PC-3 (cell line): ENCODE measurements at regions not wholly inside any gene's neighbourhood (a gene's known extent, or its start where the extent isn't known, plus 50 kb on each side); places are given as distances from the start of the nearest gene placed in this dataset.

Experiments
- ATAC-seq: fragments of 200-7000 bp; cut with Tn5 transposase; 2 replicates; pipeline ENCODE4 v1.9.1; 2020; ENCODE audit warnings: mild to moderate bottlenecking, moderate library complexity
- BruUV-seq: library from RNA; stranded (reverse); fragments of 400-500 nt; replicated peaks from 2 replicates; lab custom pipeline; 2021; lab: Mats Ljungman, UMichigan
- CTCF ChIA-PET: fragments of 300-600 bp; sonication (Branson Sonifier 250); formaldehyde crosslinking; loops from one replicate; lab custom pipeline; 2022; ENCODE audit warnings: antibody characterized with exemption; lab: Charles Lee
- POLR2A ChIA-PET: fragments of 300-600 bp; sonication (Branson Sonifier 250); formaldehyde crosslinking; loops from one replicate; lab custom pipeline; 2022; ENCODE audit warnings: antibody characterized with exemption; ENCODE audit not compliant: unreplicated experiment; lab: Charles Lee
- DNase-seq: peaks from one replicate; pipeline ENCODE4 v3.0.0-alpha.2; 2015
- H2AFZ ChIP-seq: fragments of 300-600 bp; sonication (generic); 2 replicates; pipeline ENCODE4 v1.6.0; 2016; ENCODE audit warnings: antibody characterized with exemption, low read length
- H3F3A ChIP-seq: fragments of 300-600 bp; sonication (generic); one replicate; pipeline ENCODE4 v1.6.0; 2017; ENCODE audit warnings: antibody characterized with exemption, low read length, control low read depth, mild to moderate bottlenecking; ENCODE audit not compliant: unreplicated experiment
- H3K27ac ChIP-seq: fragments of 300-600 bp; sonication (generic); 2 replicates; pipeline ENCODE4 v1.5.1; 2016; ENCODE audit warnings: mild to moderate bottlenecking, low read length
- H3K27me3 ChIP-seq: fragments of 300-600 bp; sonication (generic); 2 replicates; pipeline ENCODE4 v1.6.1; 2016; ENCODE audit warnings: low read length, mixed read lengths
- H3K36me3 ChIP-seq: fragments of 300-600 bp; sonication (generic); 2 replicates; pipeline ENCODE4 v1.6.1; 2016; ENCODE audit warnings: low read depth, mixed run types, low read length, mixed read lengths
- H3K4me1 ChIP-seq: fragments of 300-600 bp; sonication (generic); 2 replicates; pipeline ENCODE4 v1.5.1; 2016; ENCODE audit warnings: low read length; ENCODE audit not compliant: insufficient read depth
- H3K4me2 ChIP-seq: fragments of 300-600 bp; sonication (generic); 2 replicates; pipeline ENCODE4 v1.6.0; 2016; ENCODE audit warnings: low read length
- H3K4me3 ChIP-seq: fragments of 300-600 bp; sonication (generic); 2 replicates; pipeline ENCODE4 v1.5.1; 2016; ENCODE audit warnings: mild to moderate bottlenecking, low read length, mixed read lengths
- H3K79me2 ChIP-seq: fragments of 300-600 bp; sonication (generic); 2 replicates; pipeline ENCODE4 v1.6.1; 2017; ENCODE audit warnings: low read length, mixed read lengths
- H3K9ac ChIP-seq: fragments of 300-600 bp; sonication (generic); 2 replicates; pipeline ENCODE4 v1.6.0; 2016; ENCODE audit warnings: mild to moderate bottlenecking, low read length
- H3K9me2 ChIP-seq: fragments of 300-600 bp; sonication (generic); replicated peaks from 2 replicates; pipeline ENCODE4 v1.6.1; 2016; ENCODE audit warnings: mixed run types, low read length, mixed read lengths
- H3K9me3 ChIP-seq: fragments of 300-600 bp; sonication (generic); 2 replicates; pipeline ENCODE4 v1.6.1; 2016; ENCODE audit warnings: low read length, mixed read lengths
- H4K20me1 ChIP-seq: fragments of 300-600 bp; sonication (generic); 2 replicates; pipeline ENCODE4 v1.6.1; 2016; ENCODE audit warnings: low read length, mixed read lengths
- CTCF ChIP-seq: fragments of 300-600 bp; sonication (generic); conservative IDR thresholded peaks from 2 replicates; pipeline ENCODE4 v1.5.1; 2017; ENCODE audit warnings: antibody characterized with exemption, low read depth, mild to moderate bottlenecking, low read length
- EZH2 ChIP-seq: fragments of 300-600 bp; sonication (generic); IDR thresholded peaks from one replicate; pipeline ENCODE4 v1.6.1; 2017; ENCODE audit warnings: antibody characterized with exemption, mild to moderate bottlenecking, low read length; ENCODE audit not compliant: unreplicated experiment
- EZH2phosphoT487 ChIP-seq: fragments of 300-600 bp; sonication (generic); IDR thresholded peaks from 2 replicates; pipeline ENCODE4 v1.6.1; 2018; ENCODE audit warnings: mild to moderate bottlenecking, antibody characterized with exemption, low read length, borderline replicate concordance
- intact Hi-C: fragments of 100-400 bp; cut with micrococcal nuclease; formaldehyde crosslinking; loops from 2 replicates; pipeline ENCODE4 v1.9.0; 2023

- ATAC-seq, result no peak
These were observed 265.9 kb downstream of the DLL1 start for GRCh38 chr6:170024940-170025339.

GRCh38 chr6:170023620-170024521 lies 267.0 kb downstream of the DLL1 start:
- no peaks in the 10 kb centered on the region for H3K9me2 ChIP-seq
- intact Hi-C loops, result no loop called here
- H3K9me3 ChIP-seq, result no peaks in the 10 kb centered on the region
- TF ChIP-seq CTCF (no peak), EZH2phosphoT487 (no peak), EZH2 (no peak)
- H3K4me3 ChIP-seq, result no peak overlapping the region
- ChIA-PET CTCF (no interaction called here), POLR2A (no interaction called here)
- H3K4me1 ChIP-seq, result peaks cover 33% of the 10 kb centered on the region
- H3K79me2 ChIP-seq, result no peaks in the 10 kb centered on the region
- ATAC-seq, result no peak
- no peaks in the 10 kb centered on the region for H3K36me3 ChIP-seq
- no peak overlapping the region for H3K27ac ChIP-seq
- no peaks in the 10 kb centered on the region for H3K27me3 ChIP-seq
- H2AFZ ChIP-seq, result no peak overlapping the region
- no peaks in the 10 kb centered on the region for H4K20me1 ChIP-seq
- BruUV-seq, result no TSS peak
- no peak overlapping the region for H3K4me2 ChIP-seq
- no peak for DNase-seq
- no peaks in the 10 kb centered on the region for H3F3A ChIP-seq
- no peak overlapping the region for H3K9ac ChIP-seq

More at GRCh38 chr6:170024940-170025339, 265.9 kb downstream of the DLL1 start:
- H4K20me1 ChIP-seq, result no peaks in the 10 kb centered on the region
- peak; percentile 2 for DNase-seq
- POLR2A ChIA-PET, result no interaction called here
- H3K9me2 ChIP-seq, result no peaks in the 10 kb centered on the region
- H3K4me1 ChIP-seq, result peaks cover 27% of the 10 kb centered on the region
- BruUV-seq, result no TSS peak
- H3K4me3 ChIP-seq, result no peak overlapping the region
- no peak overlapping the region for H3K4me2 ChIP-seq
- no peak overlapping the region for H3K9ac ChIP-seq
- no peak overlapping the region for H2AFZ ChIP-seq
- CTCF ChIA-PET, result no interaction called here
- no peaks in the 10 kb centered on the region for H3K79me2 ChIP-seq
- intact Hi-C loops, result no loop called here
- no peaks in the 10 kb centered on the region for H3K27me3 ChIP-seq
- no peaks in the 10 kb centered on the region for H3K9me3 ChIP-seq
- no peaks in the 10 kb centered on the region for H3F3A ChIP-seq
- H3K27ac ChIP-seq, result no peak overlapping the region
- no peaks in the 10 kb centered on the region for H3K36me3 ChIP-seq
- no peak for TF ChIP-seq CTCF
- TF ChIP-seq EZH2, result no peak
- TF ChIP-seq EZH2phosphoT487, result no peak
